CD4-positive, alpha-beta memory T cell (primary cell): ENCODE measurements at regions not wholly inside any gene's neighbourhood (a gene's known extent, or its start where the extent isn't known, plus 50 kb on each side); places are given as distances from the start of the nearest gene placed in this dataset.

Experiments
- CTCF ChIA-PET: fragments of 350-600 bp; sonication (Branson Sonifier 250); formaldehyde crosslinking; loops from one replicate; lab custom pipeline; 2021; ENCODE audit warnings: inconsistent platforms; ENCODE audit not compliant: partially characterized antibody; lab: Charles Lee
- POLR2A ChIA-PET: fragments of 350-600 bp; sonication (Branson Sonifier 250); formaldehyde crosslinking; loops from one replicate; lab custom pipeline; 2021; ENCODE audit not compliant: partially characterized antibody; lab: Charles Lee
- DNase-seq, 5 donors: peaks; one replicate each; pipeline versions ENCODE4 v3.0.0 to v3.0.0-alpha.2; 2020 to 2022; ENCODE audit warnings: mixed read lengths in 1 of 5
- H3K27ac ChIP-seq: one replicate; pipeline ENCODE4 v1.7.0; 2013; ENCODE audit warnings: low read depth, low read length
- H3K27me3 ChIP-seq: 2 replicates; pipeline ENCODE4 v1.7.0; 2013; ENCODE audit warnings: mild to moderate bottlenecking, low read length, moderate library complexity; ENCODE audit not compliant: insufficient read depth
- H3K36me3 ChIP-seq: 2 replicates; pipeline ENCODE4 v1.7.0; 2013; ENCODE audit warnings: mild to moderate bottlenecking, low read length, moderate library complexity; ENCODE audit not compliant: insufficient read depth
- H3K4me1 ChIP-seq: 2 replicates; pipeline ENCODE4 v1.7.0; 2013; ENCODE audit warnings: mild to moderate bottlenecking, low read length, moderate library complexity; ENCODE audit not compliant: insufficient read depth
- H3K4me3 ChIP-seq, 2 donors: one replicate each; pipeline ENCODE4 v1.7.0; 2013; ENCODE audit warnings: low read length in 2 of 2, mild to moderate bottlenecking in 1 of 2
- H3K9me3 ChIP-seq, 2 donors: one replicate each; pipeline ENCODE4 v1.7.0; 2013; ENCODE audit warnings: low read length in 2 of 2, control low read depth in 1 of 2; ENCODE audit not compliant: control insufficient read depth in 1 of 2
- H3K27ac Mint-ChIP-seq, 7 donors: one replicate each; pipeline ENCODE4 v1.8.0; 2020 to 2021; ENCODE audit warnings: mixed read lengths in 7 of 7, mild to moderate bottlenecking in 6 of 7, inconsistent platforms in 3 of 7, moderate library complexity in 3 of 7
- H3K27me3 Mint-ChIP-seq, 2 donors: one replicate each; pipeline ENCODE4 v1.8.0; 2020 to 2021; ENCODE audit warnings: mixed read lengths in 2 of 2
- H3K36me3 Mint-ChIP-seq, 2 donors: one replicate each; pipeline ENCODE4 v1.8.0; 2020 to 2021; ENCODE audit warnings: mixed read lengths in 2 of 2, inconsistent platforms in 1 of 2, mild to moderate bottlenecking in 1 of 2
- H3K4me1 Mint-ChIP-seq, 4 donors: one replicate each; pipeline ENCODE4 v1.8.0; 2020 to 2021; ENCODE audit warnings: mixed read lengths in 4 of 4, mild to moderate bottlenecking in 1 of 4
- H3K4me3 Mint-ChIP-seq, 8 donors: one replicate each; pipeline ENCODE4 v1.8.0; 2020 to 2021; ENCODE audit warnings: mixed read lengths in 8 of 8, mild to moderate bottlenecking in 7 of 8, moderate library complexity in 6 of 8, inconsistent platforms in 3 of 8
- H3K9me3 Mint-ChIP-seq, 8 donors: one replicate each; pipeline ENCODE4 v1.8.0; 2020 to 2021; ENCODE audit warnings: mixed read lengths in 8 of 8, mild to moderate bottlenecking in 5 of 8, inconsistent platforms in 3 of 8, moderate library complexity in 1 of 8
- intact Hi-C: fragments of 100-400 bp; cut with micrococcal nuclease; formaldehyde crosslinking; loops from one replicate; pipeline ENCODE4 v1.15.1; 2023

- POLR2A ChIA-PET, result no interaction called here
- H3K36me3 Mint-ChIP-seq, result no peaks in the 10 kb centered on the region
- H3K9me3 Mint-ChIP-seq, result no peaks in the 10 kb centered on the region
- Histone ChIP-seq H3K4me3 (no peak overlapping the region), H3K27me3 (no peaks in the 10 kb centered on the region), H3K4me1 (no peaks in the 10 kb centered on the region), H3K9me3 (no peaks in the 10 kb centered on the region), H3K27ac (no peak overlapping the region), H3K36me3 (no peaks in the 10 kb centered on the region)
- intact Hi-C loops, result no loop called here
- no peak overlapping the region for H3K27ac Mint-ChIP-seq
- no peak for DNase-seq
- H3K4me1 Mint-ChIP-seq, result peaks cover 0 to 3% (median 1%) of the 10 kb centered on the region in 4 donors
- CTCF ChIA-PET, result interaction anchor here (1.1 kb wide), 1 partner anchor 8 kb away, joined by 3 read pairs; no protein-coding TSS in a partner anchor
- H3K4me3 Mint-ChIP-seq, result no peak overlapping the region
- H3K27me3 Mint-ChIP-seq, result peaks cover 5 to 6% of the 10 kb centered on the region in 2 donors
Measured at GRCh38 chr6:12608016-12608860, 108.3 kb upstream of the PHACTR1 start.

GRCh38 chr6:12608874-12609273 lies 107.7 kb upstream of the PHACTR1 start:
- Mint-ChIP-seq H3K4me1 (peaks cover 0 to 3% (median 1%) of the 10 kb centered on the region in 4 donors), H3K4me3 (no peak overlapping the region), H3K36me3 (no peaks in the 10 kb centered on the region), H3K27me3 (peaks cover 5 to 6% of the 10 kb centered on the region in 2 donors), H3K9me3 (no peaks in the 10 kb centered on the region), H3K27ac (no peak overlapping the region)
- no peak for DNase-seq
- ChIA-PET CTCF (no interaction called here), POLR2A (no interaction called here)
- Histone ChIP-seq H3K4me3 (no peak overlapping the region), H3K9me3 (no peaks in the 10 kb centered on the region), H3K27ac (no peak overlapping the region), H3K4me1 (no peaks in the 10 kb centered on the region), H3K27me3 (no peaks in the 10 kb centered on the region), H3K36me3 (no peaks in the 10 kb centered on the region)
- intact Hi-C loops, result no loop called here

GRCh38 chr6:12609751-12610150 lies 106.8 kb upstream of the PHACTR1 start:
- peaks cover 5 to 6% of the 10 kb centered on the region in 2 donors for H3K27me3 Mint-ChIP-seq
- intact Hi-C loops, result no loop called here
- Histone ChIP-seq H3K27me3 (no peaks in the 10 kb centered on the region), H3K36me3 (no peaks in the 10 kb centered on the region), H3K4me1 (no peaks in the 10 kb centered on the region), H3K9me3 (no peaks in the 10 kb centered on the region), H3K4me3 (no peak overlapping the region), H3K27ac (no peak overlapping the region)
- no peak for DNase-seq
- peaks cover 0 to 3% (median 1%) of the 10 kb centered on the region in 4 donors for H3K4me1 Mint-ChIP-seq
- no peak overlapping the region for H3K27ac Mint-ChIP-seq
- H3K9me3 Mint-ChIP-seq, result no peaks in the 10 kb centered on the region
- no peaks in the 10 kb centered on the region for H3K36me3 Mint-ChIP-seq
- POLR2A ChIA-PET, result no interaction called here
- H3K4me3 Mint-ChIP-seq, result no peak overlapping the region
- CTCF ChIA-PET, result no interaction called here

- no peaks in the 10 kb centered on the region for H3K36me3 Mint-ChIP-seq
Measured at GRCh38 chr6:12610862-12611261, 105.7 kb upstream of the PHACTR1 start.

GRCh38 chr6:12613811-12614210 lies 102.8 kb upstream of the PHACTR1 start:
- Histone ChIP-seq H3K4me3 (no peak overlapping the region), H3K36me3 (no peaks in the 10 kb centered on the region), H3K9me3 (no peaks in the 10 kb centered on the region), H3K27me3 (no peaks in the 10 kb centered on the region), H3K27ac (no peak overlapping the region), H3K4me1 (no peaks in the 10 kb centered on the region)
- H3K36me3 Mint-ChIP-seq, result no peaks in the 10 kb centered on the region
- H3K27ac Mint-ChIP-seq, result no peak overlapping the region
- ChIA-PET POLR2A (no interaction called here), CTCF (no interaction called here)
- DNase-seq, result no peak
- H3K4me3 Mint-ChIP-seq, result no peak overlapping the region
- H3K9me3 Mint-ChIP-seq, result no peaks in the 10 kb centered on the region
- intact Hi-C loops, result no loop called here
- peaks cover 1 to 2% of the 10 kb centered on the region in 2 donors for H3K27me3 Mint-ChIP-seq
- H3K4me1 Mint-ChIP-seq, result no peaks in the 10 kb centered on the region

More at GRCh38 chr6:12610862-12611261, 105.7 kb upstream of the PHACTR1 start:
- Mint-ChIP-seq H3K4me1 (peaks cover 0 to under 1% (median under 1%) of the 10 kb centered on the region in 4 donors), H3K9me3 (no peaks in the 10 kb centered on the region), H3K27ac (no peak overlapping the region), H3K27me3 (peaks cover 4 to 6% of the 10 kb centered on the region in 2 donors), H3K4me3 (no peak overlapping the region)
- no peaks in the 10 kb centered on the region for H3K4me1 ChIP-seq
- H3K27me3 ChIP-seq, result no peaks in the 10 kb centered on the region
- H3K4me3 ChIP-seq, result no peak overlapping the region
- ChIA-PET CTCF (interaction anchor here (1.0 kb wide), 1 partner anchor 956 kb away, joined by 4 read pairs; no protein-coding TSS in a partner anchor), POLR2A (no interaction called here)
- H3K27ac ChIP-seq, result no peak overlapping the region
- no peaks in the 10 kb centered on the region for H3K36me3 ChIP-seq
- DNase-seq, result no peak
- intact Hi-C loops, result no loop called here
- no peaks in the 10 kb centered on the region for H3K9me3 ChIP-seq

- no peak overlapping the region for H3K27ac ChIP-seq
- Mint-ChIP-seq H3K27ac (no peak overlapping the region), H3K27me3 (peaks cover 0 to 2% of the 10 kb centered on the region in 2 donors), H3K9me3 (no peaks in the 10 kb centered on the region), H3K4me3 (no peak overlapping the region), H3K4me1 (no peaks in the 10 kb centered on the region), H3K36me3 (no peaks in the 10 kb centered on the region)
- no peak overlapping the region for H3K4me3 ChIP-seq
- H3K9me3 ChIP-seq, result no peaks in the 10 kb centered on the region
- H3K4me1 ChIP-seq, result no peaks in the 10 kb centered on the region
- H3K27me3 ChIP-seq, result no peaks in the 10 kb centered on the region
- intact Hi-C loops, result no loop called here
- ChIA-PET CTCF (no interaction called here), POLR2A (no interaction called here)
- no peaks in the 10 kb centered on the region for H3K36me3 ChIP-seq
- no peak for DNase-seq
Measured at GRCh38 chr6:12614456-12614855, 102.1 kb upstream of the PHACTR1 start.

GRCh38 chr6:12618296-12618695 lies 98.3 kb upstream of the PHACTR1 start:
- Histone ChIP-seq H3K27ac (no peak overlapping the region), H3K36me3 (no peaks in the 10 kb centered on the region), H3K4me3 (no peak overlapping the region), H3K9me3 (no peaks in the 10 kb centered on the region), H3K27me3 (no peaks in the 10 kb centered on the region), H3K4me1 (no peaks in the 10 kb centered on the region)
- Mint-ChIP-seq H3K4me3 (no peak overlapping the region), H3K9me3 (peaks cover 0 to 2% (median 0%) of the 10 kb centered on the region in 8 donors), H3K27ac (no peak overlapping the region), H3K36me3 (no peaks in the 10 kb centered on the region), H3K4me1 (no peaks in the 10 kb centered on the region), H3K27me3 (no peaks in the 10 kb centered on the region)
- intact Hi-C loops, result no loop called here
- ChIA-PET POLR2A (no interaction called here), CTCF (no interaction called here)
- DNase-seq, result no peak
